ENCODE measurements at regions not wholly inside any gene's neighbourhood (a gene's known extent, or its start where the extent isn't known, plus 50 kb on each side); places are given as distances from the start of the nearest gene placed in this dataset.

- TF ChIP-seq EZH2 (IDR thresholded peaks at IDR 0.05; ENCODE audit: borderline replicate concordance, low read length): no peak
- TF ChIP-seq CTCF (IDR thresholded peaks at IDR 0.05; ENCODE audit: low read length): no peak
- Histone ChIP-seq H3K9me2 (ENCODE audit: low read depth, low read length) (no peaks in the 10 kb centered on the region), H3K9me3 (ENCODE audit: low read length) (no peaks in the 10 kb centered on the region), H3K79me2 (ENCODE audit: insufficient read depth, low read length) (no peaks in the 10 kb centered on the region), H3K27me3 (ENCODE audit: insufficient read depth, low read length) (no peaks in the 10 kb centered on the region), H3K4me1 (ENCODE audit: insufficient read depth, low read length, severe bottlenecking) (no peaks in the 10 kb centered on the region), H3K36me3 (ENCODE audit: insufficient read depth, low read length) (no peaks in the 10 kb centered on the region), H3K4me3 (ENCODE audit: low read depth, low read length, poor library complexity, severe bottlenecking) (no peak overlapping the region), H3K4me2 (ENCODE audit: low read length) (no peak overlapping the region), H4K20me1 (ENCODE audit: insufficient read depth, low read length) (no peaks in the 10 kb centered on the region), H2AFZ (ENCODE audit: low read length) (no peak overlapping the region), H3F3A (ENCODE audit: insufficient read depth, low read length) (no peaks in the 10 kb centered on the region), H3K27ac (ENCODE audit: low read depth, low read length, poor library complexity, severe bottlenecking) (no peak overlapping the region), H3K9ac (ENCODE audit: low read length) (no peak overlapping the region)
Observed at GRCh38 chr5:145341842-145342241, 493.3 kb downstream of the PRELID2 start.

- Histone ChIP-seq H3F3A (ENCODE audit: insufficient read depth, low read length) (no peaks in the 10 kb centered on the region), H4K20me1 (ENCODE audit: insufficient read depth, low read length) (no peaks in the 10 kb centered on the region), H3K36me3 (ENCODE audit: insufficient read depth, low read length) (no peaks in the 10 kb centered on the region), H3K9me2 (ENCODE audit: low read depth, low read length) (no peaks in the 10 kb centered on the region), H3K4me1 (ENCODE audit: insufficient read depth, low read length, severe bottlenecking) (no peaks in the 10 kb centered on the region), H3K9ac (ENCODE audit: low read length) (no peak overlapping the region), H3K4me3 (ENCODE audit: low read depth, low read length, poor library complexity, severe bottlenecking) (no peak overlapping the region), H3K4me2 (ENCODE audit: low read length) (no peak overlapping the region), H3K27me3 (ENCODE audit: insufficient read depth, low read length) (no peaks in the 10 kb centered on the region), H3K79me2 (ENCODE audit: insufficient read depth, low read length) (no peaks in the 10 kb centered on the region), H3K27ac (ENCODE audit: low read depth, low read length, poor library complexity, severe bottlenecking) (no peak overlapping the region), H3K9me3 (ENCODE audit: low read length) (no peaks in the 10 kb centered on the region), H2AFZ (ENCODE audit: low read length) (no peak overlapping the region)
- TF ChIP-seq EZH2 (IDR thresholded peaks at IDR 0.05; ENCODE audit: borderline replicate concordance, low read length) (no peak), CTCF (IDR thresholded peaks at IDR 0.05; ENCODE audit: low read length) (no peak)
Observed at GRCh38 chr5:145340099-145340498, 495.0 kb downstream of the PRELID2 start.

- H3K79me2 ChIP-seq (ENCODE audit: insufficient read depth, low read length): no peaks in the 10 kb centered on the region
- TF ChIP-seq EZH2 (IDR thresholded peaks at IDR 0.05; ENCODE audit: borderline replicate concordance, low read length) (no peak), CTCF (IDR thresholded peaks at IDR 0.05; ENCODE audit: low read length) (no peak)
- H3K4me2 ChIP-seq (ENCODE audit: low read length): no peak overlapping the region
- no peaks in the 10 kb centered on the region for H3K9me3 ChIP-seq (ENCODE audit: low read length)
- H3K9me2 ChIP-seq (ENCODE audit: low read depth, low read length): no peaks in the 10 kb centered on the region
- H3K36me3 ChIP-seq (ENCODE audit: insufficient read depth, low read length): no peaks in the 10 kb centered on the region
- no peaks in the 10 kb centered on the region for H3K27me3 ChIP-seq (ENCODE audit: insufficient read depth, low read length)
- no peaks in the 10 kb centered on the region for H3K4me1 ChIP-seq (ENCODE audit: insufficient read depth, low read length, severe bottlenecking)
- no peaks in the 10 kb centered on the region for H4K20me1 ChIP-seq (ENCODE audit: insufficient read depth, low read length)
- no peak overlapping the region for H3K27ac ChIP-seq (ENCODE audit: low read depth, low read length, poor library complexity, severe bottlenecking)
- no peak overlapping the region for H2AFZ ChIP-seq (ENCODE audit: low read length)
- H3K9ac ChIP-seq (ENCODE audit: low read length): no peak overlapping the region
- H3F3A ChIP-seq (ENCODE audit: insufficient read depth, low read length): no peaks in the 10 kb centered on the region
- H3K4me3 ChIP-seq (ENCODE audit: low read depth, low read length, poor library complexity, severe bottlenecking): no peak overlapping the region
Observed at GRCh38 chr5:145324767-145325479, 510.2 kb downstream of the PRELID2 start.

Measured in OCI-LY1 (cell line).